ENCODE measurements at regions not wholly inside any gene's neighbourhood (a gene's known extent, or its start where the extent isn't known, plus 50 kb on each side); places are given as distances from the start of the nearest gene placed in this dataset.

- peak; percentile 6 to 25 for DNase-seq
Observed at GRCh38 chr1:112040891-112041740, 51.6 kb upstream of the KCND3 start.

GRCh38 chr1:112043901-112044300, 54.4 kb upstream of the KCND3 start:
- DNase-seq = no peak

- DNase-seq = no peak
Observed at GRCh38 chr1:112044745-112045144, 55.3 kb upstream of the KCND3 start.

GRCh38 chr1:112046630-112047029, 57.2 kb upstream of the KCND3 start:
- no peak for DNase-seq

GRCh38 chr1:112048421-112048820, 59.0 kb upstream of the KCND3 start:
- DNase-seq = no peak

- DNase-seq = peak in 1 of 2 donors; percentile 6
Observed at GRCh38 chr1:112054510-112054909, 65.0 kb upstream of the KCND3 start.

- DNase-seq = no peak
Observed at GRCh38 chr1:112056354-112056753, 66.9 kb upstream of the KCND3 start.

- no peak for DNase-seq
Observed at GRCh38 chr1:112057736-112058135, 68.3 kb upstream of the KCND3 start.

- DNase-seq = no peak
Observed at GRCh38 chr1:112058815-112059450, 69.5 kb upstream of the KCND3 start.

- DNase-seq = no peak
Observed at GRCh38 chr1:112059679-112060078, 70.2 kb upstream of the KCND3 start.

GRCh38 chr1:112060261-112060660, 70.8 kb upstream of the KCND3 start:
- no peak for DNase-seq

GRCh38 chr1:112061056-112061455, 71.6 kb upstream of the KCND3 start:
- DNase-seq = no peak

GRCh38 chr1:112061901-112062320, 72.4 kb upstream of the KCND3 start:
- no peak for DNase-seq

GRCh38 chr1:112063781-112064728, 74.6 kb upstream of the KCND3 start:
- no peak for DNase-seq

GRCh38 chr1:112067989-112068388, 78.5 kb upstream of the KCND3 start:
- no peak for DNase-seq

GRCh38 chr1:112070677-112071076, 81.2 kb upstream of the KCND3 start:
- no peak for DNase-seq

GRCh38 chr1:112074711-112075110, 85.2 kb upstream of the KCND3 start:
- no peak for DNase-seq

GRCh38 chr1:112075566-112075965, 86.1 kb upstream of the KCND3 start:
- DNase-seq = no peak

- no peak for DNase-seq
Observed at GRCh38 chr1:112079446-112079845, 90.0 kb upstream of the KCND3 start.

- peak in 1 of 2 donors; percentile 10 for DNase-seq
Observed at GRCh38 chr1:112083487-112083886, 94.0 kb upstream of the KCND3 start.

- no peak for DNase-seq
Observed at GRCh38 chr1:112092656-112093371, 103.3 kb upstream of the KCND3 start.

GRCh38 chr1:112093372-112093694, 103.9 kb upstream of the KCND3 start:
- DNase-seq = no peak

Data from right lung (tissue), 2 donors.